KMS-11 (cell line): ENCODE measurements at regions not wholly inside any gene's neighbourhood (a gene's known extent, or its start where the extent isn't known, plus 50 kb on each side); places are given as distances from the start of the nearest gene placed in this dataset.

Source experiments
- H2AFZ ChIP-seq: fragments of 200-600 bp; sonication (generic); 2 replicates; pipeline ENCODE4 v1.6.1; 2016; ENCODE audit warnings: antibody characterized with exemption, mixed run types, low read depth
- H3K27ac ChIP-seq: fragments of 200-600 bp; sonication (generic); 2 replicates; pipeline ENCODE4 v1.6.1; 2016; ENCODE audit warnings: mild to moderate bottlenecking, mixed run types
- H3K27me3 ChIP-seq: fragments of 200-600 bp; sonication (generic); 2 replicates; pipeline ENCODE4 v1.6.1; 2017; ENCODE audit warnings: mild to moderate bottlenecking, low read depth, mixed run types, moderate library complexity; ENCODE audit not compliant: insufficient read depth
- H3K36me3 ChIP-seq: fragments of 200-600 bp; sonication (generic); 2 replicates; pipeline ENCODE4 v1.6.1; 2017; ENCODE audit warnings: mild to moderate bottlenecking, mixed run types; ENCODE audit not compliant: insufficient read depth
- H3K4me1 ChIP-seq: fragments of 200-600 bp; sonication (generic); 2 replicates; pipeline ENCODE4 v1.6.1; 2016; ENCODE audit warnings: mild to moderate bottlenecking, low read depth, mixed run types; ENCODE audit not compliant: poor library complexity, severe bottlenecking
- H3K4me2 ChIP-seq: fragments of 200-600 bp; sonication (generic); 2 replicates; pipeline ENCODE4 v1.7.0; 2016; ENCODE audit warnings: mild to moderate bottlenecking, mixed run types
- H3K4me3 ChIP-seq: fragments of 200-600 bp; sonication (generic); IDR thresholded peaks from 2 replicates; pipeline ENCODE4 v1.6.1; 2017; ENCODE audit warnings: low read depth, low read length, mixed read lengths; ENCODE audit not compliant: insufficient read depth
- H3K79me2 ChIP-seq: fragments of 200-600 bp; sonication (generic); 2 replicates; pipeline ENCODE4 v1.6.1; 2016; ENCODE audit warnings: low read depth, mixed run types; ENCODE audit not compliant: insufficient read depth
- H3K9ac ChIP-seq: fragments of 200-600 bp; sonication (generic); 2 replicates; pipeline ENCODE4 v1.6.1; 2016; ENCODE audit warnings: mild to moderate bottlenecking, mixed run types
- H4K20me1 ChIP-seq: fragments of 200-600 bp; sonication (generic); 2 replicates; pipeline ENCODE4 v1.6.1; 2016; ENCODE audit warnings: mild to moderate bottlenecking, mixed run types; ENCODE audit not compliant: insufficient read depth
- CTCF ChIP-seq: fragments of 200-600 bp; sonication (generic); conservative IDR thresholded peaks from 2 replicates; pipeline ENCODE4 v1.6.1; 2017; ENCODE audit warnings: low read depth, mild to moderate bottlenecking, antibody characterized with exemption, low read length, moderate library complexity, mixed read lengths

- Histone ChIP-seq H2AFZ (no peak overlapping the region), H3K79me2 (no peaks in the 10 kb centered on the region), H4K20me1 (no peaks in the 10 kb centered on the region), H3K9ac (no peak overlapping the region), H3K27me3 (no peaks in the 10 kb centered on the region), H3K27ac (no peak overlapping the region), H3K36me3 (no peaks in the 10 kb centered on the region), H3K4me3 (no peak overlapping the region), H3K4me1 (no peaks in the 10 kb centered on the region), H3K4me2 (no peak overlapping the region)
- TF ChIP-seq CTCF: no peak
Observed at GRCh38 chr2:13067508-13067907, 350.8 kb downstream of the TRIB2 start.

- Histone ChIP-seq H3K79me2 (no peaks in the 10 kb centered on the region), H2AFZ (no peak overlapping the region)
- no peak for TF ChIP-seq CTCF
Observed at GRCh38 chr2:13089971-13090370, 373.2 kb downstream of the TRIB2 start.

GRCh38 chr2:13091455-13091854 is 374.7 kb downstream of the TRIB2 start:
- H3K79me2 ChIP-seq: no peaks in the 10 kb centered on the region
- no peak for TF ChIP-seq CTCF
- no peak overlapping the region for H2AFZ ChIP-seq
- H3K27me3 ChIP-seq: no peaks in the 10 kb centered on the region
- no peaks in the 10 kb centered on the region for H3K36me3 ChIP-seq
- H3K9ac ChIP-seq: no peak overlapping the region
- no peak overlapping the region for H3K4me3 ChIP-seq
- no peak overlapping the region for H3K4me2 ChIP-seq
- no peak overlapping the region for H3K27ac ChIP-seq
- H3K4me1 ChIP-seq: no peaks in the 10 kb centered on the region
- no peaks in the 10 kb centered on the region for H4K20me1 ChIP-seq

More at GRCh38 chr2:13089971-13090370, 373.2 kb downstream of the TRIB2 start:
- Histone ChIP-seq H3K36me3 (no peaks in the 10 kb centered on the region), H3K4me1 (no peaks in the 10 kb centered on the region), H3K4me3 (no peak overlapping the region), H3K4me2 (no peak overlapping the region), H3K27ac (no peak overlapping the region), H3K9ac (no peak overlapping the region), H3K27me3 (no peaks in the 10 kb centered on the region), H4K20me1 (no peaks in the 10 kb centered on the region)

GRCh38 chr2:13091861-13092378 is 375.2 kb downstream of the TRIB2 start:
- Histone ChIP-seq H3K27ac (no peak overlapping the region), H4K20me1 (no peaks in the 10 kb centered on the region), H3K4me1 (no peaks in the 10 kb centered on the region), H3K4me2 (no peak overlapping the region), H3K27me3 (no peaks in the 10 kb centered on the region), H2AFZ (no peak overlapping the region), H3K79me2 (no peaks in the 10 kb centered on the region), H3K36me3 (no peaks in the 10 kb centered on the region), H3K4me3 (no peak overlapping the region), H3K9ac (no peak overlapping the region)
- TF ChIP-seq CTCF: no peak
